GM12878 (cell line): ENCODE measurements at regions not wholly inside any gene's neighbourhood (a gene's known extent, or its start where the extent isn't known, plus 50 kb on each side); places are given as distances from the start of the nearest gene placed in this dataset.

Experiments used
- CHD4 ChIP-seq: fragments of 200-600 bp; sonication (generic); IDR thresholded peaks from 2 replicates; pipeline ENCODE4 v1.6.1; 2016; ENCODE audit warnings: mild to moderate bottlenecking
- POLR2A ChIP-seq: IDR thresholded peaks from 2 replicates; pipeline ENCODE4 v1.6.1; 2011; ENCODE audit warnings: low read depth, mild to moderate bottlenecking, low read length
- POLR2AphosphoS5 ChIP-seq: IDR thresholded peaks from 2 replicates; pipeline ENCODE4 v1.6.1; 2011; ENCODE audit warnings: mild to moderate bottlenecking, low read length, inconsistent platforms
- TCF3 ChIP-seq: IDR thresholded peaks from 2 replicates; pipeline ENCODE4 v1.6.1; 2012; ENCODE audit warnings: low read depth, mild to moderate bottlenecking, low read length, borderline replicate concordance; ENCODE audit not compliant: insufficient read depth
- ZNF24 ChIP-seq: fragments of 450-650 bp; IDR thresholded peaks from 2 replicates; pipeline ENCODE4 v1.6.1; 2017; ENCODE audit warnings: antibody characterized with exemption, mild to moderate bottlenecking
- TF ChIP-seq, protein P1 (sequence below), 3 experiments: IDR thresholded peaks in 2 of 3; conservative IDR thresholded peaks in 1 of 3; 2 replicates each; pipeline ENCODE4 v1.5.1; 2011; ENCODE audit warnings: low read depth in 3 of 3, low read length in 3 of 3, mild to moderate bottlenecking in 3 of 3, control low read depth in 2 of 3, moderate library complexity in 2 of 3, inconsistent platforms in 1 of 3, mixed read lengths in 1 of 3; ENCODE audit not compliant: control insufficient read depth in 2 of 3, insufficient read depth in 1 of 3; ENCODE audit errors: extremely low read depth in 1 of 3
- TF ChIP-seq, protein P2 (sequence below): fragments of 450-650 bp; IDR thresholded peaks from 2 replicates; pipeline ENCODE4 v1.6.1; 2016; ENCODE audit warnings: mild to moderate bottlenecking

DNA sequence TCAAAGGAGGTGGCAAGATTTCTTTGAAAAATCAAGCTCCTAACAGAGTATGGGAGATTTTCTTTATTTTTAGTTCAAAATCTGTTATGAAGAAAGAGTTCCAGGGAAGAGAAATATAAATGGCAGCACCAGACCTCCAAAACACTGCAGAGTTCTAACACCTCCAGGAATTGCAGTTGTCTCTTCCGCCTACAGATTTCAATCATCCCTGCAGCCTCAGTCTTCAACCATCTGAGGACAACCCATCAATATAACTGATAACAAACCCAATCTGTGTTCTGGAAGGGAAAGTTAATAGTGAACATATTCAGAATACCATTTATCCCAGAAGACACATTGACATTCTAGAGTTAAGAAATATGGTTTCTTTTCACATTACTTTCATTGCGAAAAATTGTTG, 296.1 kb downstream of the ARAP2 start:
- TF ChIP-seq, protein P1, sequence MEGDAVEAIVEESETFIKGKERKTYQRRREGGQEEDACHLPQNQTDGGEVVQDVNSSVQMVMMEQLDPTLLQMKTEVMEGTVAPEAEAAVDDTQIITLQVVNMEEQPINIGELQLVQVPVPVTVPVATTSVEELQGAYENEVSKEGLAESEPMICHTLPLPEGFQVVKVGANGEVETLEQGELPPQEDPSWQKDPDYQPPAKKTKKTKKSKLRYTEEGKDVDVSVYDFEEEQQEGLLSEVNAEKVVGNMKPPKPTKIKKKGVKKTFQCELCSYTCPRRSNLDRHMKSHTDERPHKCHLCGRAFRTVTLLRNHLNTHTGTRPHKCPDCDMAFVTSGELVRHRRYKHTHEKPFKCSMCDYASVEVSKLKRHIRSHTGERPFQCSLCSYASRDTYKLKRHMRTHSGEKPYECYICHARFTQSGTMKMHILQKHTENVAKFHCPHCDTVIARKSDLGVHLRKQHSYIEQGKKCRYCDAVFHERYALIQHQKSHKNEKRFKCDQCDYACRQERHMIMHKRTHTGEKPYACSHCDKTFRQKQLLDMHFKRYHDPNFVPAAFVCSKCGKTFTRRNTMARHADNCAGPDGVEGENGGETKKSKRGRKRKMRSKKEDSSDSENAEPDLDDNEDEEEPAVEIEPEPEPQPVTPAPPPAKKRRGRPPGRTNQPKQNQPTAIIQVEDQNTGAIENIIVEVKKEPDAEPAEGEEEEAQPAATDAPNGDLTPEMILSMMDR (IDR thresholded peaks at IDR 0.05 in 2 of 3, conservative IDR thresholded peaks at IDR 0.05 in 1 of 3; ENCODE audit: control insufficient read depth in 2 of 3, extremely low read depth in 1 of 3, insufficient read depth in 1 of 3, low read depth in 3 of 3, low read length in 3 of 3), result no peak
- no peak for TF ChIP-seq POLR2A
- no peak for TF ChIP-seq ZNF24
- TF ChIP-seq POLR2AphosphoS5, result no peak
- no peak for TF ChIP-seq CHD4
- no peak for TF ChIP-seq TCF3
- TF ChIP-seq, protein P2, sequence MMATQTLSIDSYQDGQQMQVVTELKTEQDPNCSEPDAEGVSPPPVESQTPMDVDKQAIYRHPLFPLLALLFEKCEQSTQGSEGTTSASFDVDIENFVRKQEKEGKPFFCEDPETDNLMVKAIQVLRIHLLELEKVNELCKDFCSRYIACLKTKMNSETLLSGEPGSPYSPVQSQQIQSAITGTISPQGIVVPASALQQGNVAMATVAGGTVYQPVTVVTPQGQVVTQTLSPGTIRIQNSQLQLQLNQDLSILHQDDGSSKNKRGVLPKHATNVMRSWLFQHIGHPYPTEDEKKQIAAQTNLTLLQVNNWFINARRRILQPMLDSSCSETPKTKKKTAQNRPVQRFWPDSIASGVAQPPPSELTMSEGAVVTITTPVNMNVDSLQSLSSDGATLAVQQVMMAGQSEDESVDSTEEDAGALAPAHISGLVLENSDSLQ, result no peak
